Liver (tissue), 8 donors: ENCODE measurements at regions not wholly inside any gene's neighbourhood (a gene's known extent, or its start where the extent isn't known, plus 50 kb on each side); places are given as distances from the start of the nearest gene placed in this dataset.

Experiments used
- DNase-seq: peaks from one replicate; pipeline ENCODE4 v3.0.0-alpha.2; 2017; ENCODE audit warnings: low spot score
- H3K27ac ChIP-seq, 2 donors: one replicate each; pipeline ENCODE4 v1.7.0; 2013; ENCODE audit warnings: inconsistent platforms in 2 of 2, low read length in 2 of 2, control low read depth in 1 of 2, low read depth in 1 of 2, mild to moderate bottlenecking in 1 of 2
- H3K27me3 ChIP-seq, 4 donors: one replicate each; pipeline versions ENCODE4 v1.6.1 to v1.7.0; 2013; ENCODE audit warnings: low read length in 3 of 4, inconsistent platforms in 1 of 4, mild to moderate bottlenecking in 1 of 4, moderate library complexity in 1 of 4; ENCODE audit not compliant: control insufficient read depth in 4 of 4, insufficient read depth in 4 of 4
- H3K36me3 ChIP-seq, 4 donors: one replicate each; pipeline versions ENCODE4 v1.6.1 to v1.7.0; 2013; ENCODE audit warnings: low read length in 3 of 4, mild to moderate bottlenecking in 3 of 4, low read depth in 1 of 4, moderate library complexity in 1 of 4; ENCODE audit not compliant: control insufficient read depth in 4 of 4, insufficient read depth in 3 of 4
- H3K4me1 ChIP-seq, 4 donors: one replicate each; pipeline versions ENCODE4 v1.6.1 to v1.7.0; 2013; ENCODE audit warnings: low read length in 3 of 4, mild to moderate bottlenecking in 3 of 4, moderate library complexity in 1 of 4; ENCODE audit not compliant: control insufficient read depth in 4 of 4, insufficient read depth in 4 of 4
- H3K4me3 ChIP-seq, 3 donors: one replicate each; pipeline versions ENCODE4 v1.6.1 to v1.7.0; 2013; ENCODE audit warnings: low read length in 3 of 3, control low read depth in 1 of 3, low read depth in 1 of 3, mild to moderate bottlenecking in 1 of 3
- H3K9ac ChIP-seq, 2 donors: one replicate each; pipeline ENCODE4 v1.7.0; 2013; ENCODE audit warnings: low read length in 2 of 2, mild to moderate bottlenecking in 2 of 2, moderate library complexity in 2 of 2, control low read depth in 1 of 2, low read depth in 1 of 2
- H3K9me3 ChIP-seq, 4 donors: one replicate each; pipeline versions ENCODE4 v1.6.1 to v1.7.0; 2013; ENCODE audit warnings: low read length in 3 of 4; ENCODE audit not compliant: control insufficient read depth in 4 of 4
- FOXA2 ChIP-seq: IDR thresholded peaks from 2 replicates; pipeline ENCODE4 v1.6.1; 2016; ENCODE audit warnings: antibody characterized with exemption
- GABPA ChIP-seq, 2 donors: IDR thresholded peaks in 1 of 2; conservative IDR thresholded peaks in 1 of 2; 2 replicates each; pipeline ENCODE4 v1.6.1; 2016; ENCODE audit warnings: antibody characterized with exemption in 2 of 2, mild to moderate bottlenecking in 1 of 2, moderate library complexity in 1 of 2
- HNF4G ChIP-seq: IDR thresholded peaks from 2 replicates; pipeline ENCODE4 v1.6.1; 2016; ENCODE audit warnings: antibody characterized with exemption
- JUND ChIP-seq, 2 donors: IDR thresholded peaks; 2 replicates each; pipeline ENCODE4 v1.6.1; 2016; ENCODE audit warnings: antibody characterized with exemption in 2 of 2
- MAX ChIP-seq: IDR thresholded peaks from 2 replicates; pipeline ENCODE4 v1.6.1; 2016; ENCODE audit warnings: antibody characterized with exemption
- NR2F2 ChIP-seq: IDR thresholded peaks from 2 replicates; pipeline ENCODE4 v1.6.1; 2016; ENCODE audit warnings: antibody characterized with exemption
- REST ChIP-seq: IDR thresholded peaks from 2 replicates; pipeline ENCODE4 v1.6.1; 2016; ENCODE audit warnings: antibody characterized with exemption, mild to moderate bottlenecking
- RXRA ChIP-seq, 2 donors: IDR thresholded peaks; 2 replicates each; pipeline ENCODE4 v1.6.1; 2017 to 2018; ENCODE audit warnings: antibody characterized with exemption in 2 of 2, mild to moderate bottlenecking in 1 of 2
- SP1 ChIP-seq: IDR thresholded peaks from 2 replicates; pipeline ENCODE4 v1.6.1; 2018; ENCODE audit warnings: antibody characterized with exemption, mild to moderate bottlenecking
- TAF1 ChIP-seq: conservative IDR thresholded peaks from 2 replicates; pipeline ENCODE4 v1.6.1; 2016; ENCODE audit warnings: antibody characterized with exemption, mild to moderate bottlenecking
- YY1 ChIP-seq: IDR thresholded peaks from 2 replicates; pipeline ENCODE4 v1.6.1; 2016; ENCODE audit warnings: antibody characterized with exemption, mild to moderate bottlenecking
- WGBS: extraction: QIAGEN DNeasy Blood & Tissue Kit; methylation state at CpG from one replicate; pipeline ENCODE4 v1.1.7; 2013; 5-methylcytosine and 5-hydroxymethylcytosine counted together
- TF ChIP-seq, protein P1 (sequence below): IDR thresholded peaks from 2 replicates; pipeline ENCODE4 v1.6.1; 2016; ENCODE audit warnings: antibody characterized with exemption
- TF ChIP-seq, protein P2 (sequence below): fragments of 150-350 bp; IDR thresholded peaks from 2 replicates; pipeline ENCODE4 v1.5.1; 2017; ENCODE audit warnings: improper control_type of control experiment, low read depth, low read length; ENCODE audit not compliant: missing input control
- donor health status: healthy.
- donor health status: healthy.
- donor health status: healthy.
- donor health status: healthy.
- donor health status: healthy.

DNA sequence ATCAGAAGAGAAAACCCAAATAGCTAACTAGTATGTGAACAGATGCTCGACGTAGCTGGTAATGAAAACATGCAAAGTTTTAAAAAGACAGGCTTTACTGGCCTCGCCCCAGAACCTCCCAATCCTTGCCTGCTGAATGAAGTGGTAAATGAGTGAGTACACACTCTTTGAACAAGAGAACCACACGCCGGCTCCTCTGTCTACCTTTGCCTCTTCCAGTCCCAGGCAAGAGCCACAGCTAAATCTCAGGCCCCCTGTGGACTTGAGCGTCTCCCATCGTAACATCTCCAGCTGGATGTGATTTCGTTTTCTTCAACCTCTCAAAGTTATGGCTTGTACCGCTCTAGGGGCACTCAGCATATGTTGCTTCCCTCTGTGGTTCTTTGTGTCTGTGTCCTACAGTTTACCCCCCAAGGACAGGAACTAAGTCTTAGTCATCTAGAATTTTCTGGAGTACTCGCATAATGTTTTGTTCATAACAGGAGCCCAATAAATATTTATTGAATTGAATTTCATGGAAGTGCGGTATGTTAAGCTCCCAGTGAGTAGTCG is 153.2 kb upstream of the TAB2 start:
- no peak overlapping the region for H3K27ac ChIP-seq
- no peak overlapping the region for H3K9ac ChIP-seq
- no peaks in the 10 kb centered on the region for H3K36me3 ChIP-seq
- DNase-seq, result no peak
- peaks cover 0 to 6% (median 2%) of the 10 kb centered on the region in 4 donors for H3K4me1 ChIP-seq
- H3K27me3 ChIP-seq, result no peaks in the 10 kb centered on the region
- H3K9me3 ChIP-seq, result no peaks in the 10 kb centered on the region
- no peak for TF ChIP-seq REST
- TF ChIP-seq FOXA2, result no peak
- no peak for TF ChIP-seq MAX
- TF ChIP-seq, protein P1, sequence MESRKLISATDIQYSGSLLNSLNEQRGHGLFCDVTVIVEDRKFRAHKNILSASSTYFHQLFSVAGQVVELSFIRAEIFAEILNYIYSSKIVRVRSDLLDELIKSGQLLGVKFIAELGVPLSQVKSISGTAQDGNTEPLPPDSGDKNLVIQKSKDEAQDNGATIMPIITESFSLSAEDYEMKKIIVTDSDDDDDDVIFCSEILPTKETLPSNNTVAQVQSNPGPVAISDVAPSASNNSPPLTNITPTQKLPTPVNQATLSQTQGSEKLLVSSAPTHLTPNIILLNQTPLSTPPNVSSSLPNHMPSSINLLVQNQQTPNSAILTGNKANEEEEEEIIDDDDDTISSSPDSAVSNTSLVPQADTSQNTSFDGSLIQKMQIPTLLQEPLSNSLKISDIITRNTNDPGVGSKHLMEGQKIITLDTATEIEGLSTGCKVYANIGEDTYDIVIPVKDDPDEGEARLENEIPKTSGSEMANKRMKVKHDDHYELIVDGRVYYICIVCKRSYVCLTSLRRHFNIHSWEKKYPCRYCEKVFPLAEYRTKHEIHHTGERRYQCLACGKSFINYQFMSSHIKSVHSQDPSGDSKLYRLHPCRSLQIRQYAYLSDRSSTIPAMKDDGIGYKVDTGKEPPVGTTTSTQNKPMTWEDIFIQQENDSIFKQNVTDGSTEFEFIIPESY, result no peak
- no peak for TF ChIP-seq TAF1
- TF ChIP-seq HNF4G, result no peak
- no peak for TF ChIP-seq YY1
- TF ChIP-seq, protein P2, sequence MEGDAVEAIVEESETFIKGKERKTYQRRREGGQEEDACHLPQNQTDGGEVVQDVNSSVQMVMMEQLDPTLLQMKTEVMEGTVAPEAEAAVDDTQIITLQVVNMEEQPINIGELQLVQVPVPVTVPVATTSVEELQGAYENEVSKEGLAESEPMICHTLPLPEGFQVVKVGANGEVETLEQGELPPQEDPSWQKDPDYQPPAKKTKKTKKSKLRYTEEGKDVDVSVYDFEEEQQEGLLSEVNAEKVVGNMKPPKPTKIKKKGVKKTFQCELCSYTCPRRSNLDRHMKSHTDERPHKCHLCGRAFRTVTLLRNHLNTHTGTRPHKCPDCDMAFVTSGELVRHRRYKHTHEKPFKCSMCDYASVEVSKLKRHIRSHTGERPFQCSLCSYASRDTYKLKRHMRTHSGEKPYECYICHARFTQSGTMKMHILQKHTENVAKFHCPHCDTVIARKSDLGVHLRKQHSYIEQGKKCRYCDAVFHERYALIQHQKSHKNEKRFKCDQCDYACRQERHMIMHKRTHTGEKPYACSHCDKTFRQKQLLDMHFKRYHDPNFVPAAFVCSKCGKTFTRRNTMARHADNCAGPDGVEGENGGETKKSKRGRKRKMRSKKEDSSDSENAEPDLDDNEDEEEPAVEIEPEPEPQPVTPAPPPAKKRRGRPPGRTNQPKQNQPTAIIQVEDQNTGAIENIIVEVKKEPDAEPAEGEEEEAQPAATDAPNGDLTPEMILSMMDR, result no peak
- TF ChIP-seq GABPA (IDR thresholded peaks at IDR 0.05 in 1 of 2, conservative IDR thresholded peaks at IDR 0.05 in 1 of 2), result no peak
- TF ChIP-seq RXRA (IDR thresholded peaks at IDR 0.05), result no peak
- no peak for TF ChIP-seq JUND (IDR thresholded peaks at IDR 0.05)
- TF ChIP-seq NR2F2, result no peak
- no peak overlapping the region for H3K4me3 ChIP-seq
- 95% methylated on average over 12 of the region's 12 CpGs for WGBS

- H3K4me3 ChIP-seq, result no peak overlapping the region
- TF ChIP-seq, protein P1, result no peak
- TF ChIP-seq NR2F2 (no peak), RXRA (IDR thresholded peaks at IDR 0.05) (no peak), HNF4G (no peak), MAX (no peak), SP1 (no peak), FOXA2 (no peak)
- DNase-seq, result no peak
- WGBS, result 60% methylated on average over 1 of the region's 1 CpG
- H3K36me3 ChIP-seq, result no peaks in the 10 kb centered on the region
- H3K4me1 ChIP-seq, result peaks cover 4 to 21% (median 17%) of the 10 kb centered on the region in 4 donors
- no peaks in the 10 kb centered on the region for H3K27me3 ChIP-seq
- no peaks in the 10 kb centered on the region for H3K9me3 ChIP-seq
- no peak overlapping the region for H3K27ac ChIP-seq
- H3K9ac ChIP-seq, result no peak overlapping the region
These were observed 151.2 kb upstream of the TAB2 start for GRCh38 chr6:149166336-149166735.
